Left kidney (tissue), 1 donor: ENCODE measurements at regions not wholly inside any gene's neighbourhood (a gene's known extent, or its start where the extent isn't known, plus 50 kb on each side); places are given as distances from the start of the nearest gene placed in this dataset.
"Not testable (repeated sequence)": the region's sequence is repeated elsewhere in the genome, so short reads cannot be mapped to it uniquely, and the experiment has no call there.

Experiments
- DNase-seq: peaks from one replicate; pipeline ENCODE4 v3.0.0-alpha.2; 2013

- DNase-seq: no peak
Measured at GRCh38 chr1:56150441-56151215, 428.7 kb downstream of the PLPP3 start.

- no peak for DNase-seq
Measured at GRCh38 chr1:56149761-56150160, 429.6 kb downstream of the PLPP3 start.

DNA sequence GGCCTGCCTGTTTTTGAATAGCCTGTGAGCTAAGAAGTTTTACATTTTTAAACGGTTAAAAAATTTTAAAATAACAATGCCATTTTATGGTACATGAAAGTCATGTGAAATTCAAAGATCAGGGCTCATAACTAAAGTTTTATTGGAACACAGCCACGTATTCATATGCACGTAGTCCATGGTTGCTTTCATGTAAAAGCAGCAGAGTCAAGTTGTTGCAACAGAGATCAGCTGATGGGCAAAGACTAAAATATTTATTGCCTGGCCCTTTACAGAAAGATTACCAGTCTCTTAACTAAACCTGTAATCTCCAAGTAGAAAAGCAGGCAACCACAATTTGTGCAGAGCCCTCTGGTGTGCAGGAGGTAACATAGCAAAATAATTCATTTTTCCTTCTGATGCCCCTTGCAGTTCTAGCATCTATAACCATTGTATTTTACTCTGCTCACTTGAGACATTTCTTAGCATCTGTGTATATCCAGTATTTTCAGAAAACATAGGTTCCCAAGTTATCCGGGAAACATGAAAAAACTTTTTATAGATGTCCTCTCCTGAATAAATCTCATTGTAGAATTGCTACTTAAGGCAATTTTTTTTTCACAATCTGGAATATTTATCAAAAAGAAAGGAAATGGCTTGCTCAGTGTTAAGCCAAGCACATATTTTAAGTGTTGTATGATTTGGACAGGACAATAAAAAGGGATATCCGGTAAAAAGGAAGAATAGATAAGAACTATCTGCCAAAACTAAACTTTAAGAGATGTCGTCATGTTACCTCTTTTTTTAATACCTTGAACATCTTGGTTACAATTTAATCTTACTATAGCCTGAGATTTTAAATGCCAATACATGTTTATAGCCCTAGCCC lies 430.8 kb downstream of the PLPP3 start:
- no peak for DNase-seq

DNA sequence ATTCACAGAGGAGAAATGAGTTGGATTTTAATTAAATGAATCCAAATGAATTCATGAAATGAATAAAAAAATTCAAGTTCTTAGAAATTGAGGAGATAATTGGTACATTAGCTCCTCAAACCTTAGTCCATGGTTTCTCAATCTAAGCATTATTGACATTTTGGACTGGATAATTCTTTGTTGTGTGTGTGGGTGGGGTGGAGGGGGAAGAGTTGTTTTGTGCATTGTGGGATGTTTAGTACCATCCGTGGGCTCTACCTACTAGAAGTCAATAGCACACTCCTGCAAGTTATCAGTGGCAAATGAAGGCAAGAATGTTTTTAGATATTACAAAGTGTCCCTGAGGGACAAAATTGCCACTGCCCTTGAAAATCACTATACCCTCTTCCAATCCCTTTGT lies 431.9 kb downstream of the PLPP3 start:
- DNase-seq: no peak

DNA sequence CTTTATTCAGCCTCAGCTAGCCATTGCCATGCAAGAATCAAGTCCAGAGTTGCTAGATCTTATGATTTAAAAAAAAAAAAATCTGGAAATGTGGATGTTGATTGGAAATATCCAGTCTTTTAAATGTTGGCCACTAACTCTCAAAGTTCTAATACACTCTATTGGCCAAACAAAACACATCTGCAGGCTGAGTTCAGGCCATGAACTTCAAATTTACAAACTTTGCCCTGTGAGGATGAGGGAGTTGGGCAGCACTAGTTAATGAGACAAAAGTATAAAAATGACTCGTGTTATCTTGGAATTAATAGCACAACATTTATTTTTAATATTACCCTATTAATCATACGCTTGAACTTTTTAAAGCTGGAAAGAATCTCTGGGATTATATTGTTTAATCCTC lies 432.3 kb downstream of the PLPP3 start:
- no peak for DNase-seq

- DNase-seq: no peak
Measured at GRCh38 chr1:56146449-56146848, 432.9 kb downstream of the PLPP3 start.

DNA sequence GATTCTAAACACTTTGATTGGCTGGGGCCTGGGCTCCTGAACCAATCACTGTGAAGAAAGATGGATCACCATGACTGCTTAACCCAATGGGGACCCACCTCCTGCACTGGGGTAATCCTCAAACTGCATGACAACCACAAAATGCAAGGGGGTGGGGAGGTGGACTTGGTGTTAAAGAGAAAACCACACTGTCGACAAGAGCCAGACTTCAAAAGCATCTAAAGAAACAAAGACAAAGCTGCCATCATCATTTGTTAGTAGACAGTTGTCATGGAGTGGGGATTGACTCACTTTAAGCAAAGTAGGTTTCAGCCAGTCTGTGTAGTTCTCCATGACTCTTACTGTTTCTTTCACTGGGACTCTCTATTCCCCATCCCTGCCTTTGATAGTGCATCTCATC lies 433.8 kb downstream of the PLPP3 start:
- DNase-seq: no peak

DNA sequence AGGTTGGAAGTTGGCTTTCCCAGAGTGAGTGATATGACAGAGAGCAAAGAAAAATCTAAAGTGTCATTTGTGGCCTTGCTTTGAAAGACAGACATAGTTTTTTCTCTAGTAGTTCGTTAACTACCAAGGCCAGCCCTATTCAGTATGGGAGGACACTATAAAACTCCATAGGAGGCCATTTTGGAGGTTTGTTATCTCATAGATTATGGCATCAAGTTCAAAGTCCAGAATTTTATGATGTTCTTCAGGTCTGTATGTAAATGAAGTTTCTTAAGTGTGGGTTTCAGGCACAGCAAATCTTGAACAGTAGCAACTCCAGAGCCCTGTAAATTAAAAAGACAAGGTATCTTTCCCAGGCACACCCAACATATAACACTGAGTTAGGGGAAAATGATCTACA lies 437.1 kb downstream of the PLPP3 start:
- no peak for DNase-seq

DNA sequence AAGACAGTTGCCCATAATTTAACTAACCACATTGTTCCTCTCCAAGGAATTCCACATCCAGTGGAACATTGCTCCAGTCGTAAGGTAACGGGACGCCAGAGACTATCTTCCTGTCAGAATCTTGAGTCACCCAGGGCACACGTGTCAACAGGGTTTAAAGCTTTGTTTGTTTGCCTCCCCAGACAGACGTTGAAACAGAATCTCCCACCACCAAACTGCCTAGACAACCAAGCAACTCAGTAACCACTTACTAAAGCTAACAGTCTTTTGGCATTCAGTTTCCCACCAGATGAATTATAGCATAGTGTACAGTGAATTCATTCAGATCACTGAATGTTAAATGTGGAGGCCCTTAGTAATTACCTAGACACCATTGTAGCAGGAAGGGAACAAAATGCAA lies 439.5 kb downstream of the PLPP3 start:
- no peak for DNase-seq

GRCh38 chr1:56137521-56138505 lies 441.6 kb downstream of the PLPP3 start:
- no peak for DNase-seq

DNA sequence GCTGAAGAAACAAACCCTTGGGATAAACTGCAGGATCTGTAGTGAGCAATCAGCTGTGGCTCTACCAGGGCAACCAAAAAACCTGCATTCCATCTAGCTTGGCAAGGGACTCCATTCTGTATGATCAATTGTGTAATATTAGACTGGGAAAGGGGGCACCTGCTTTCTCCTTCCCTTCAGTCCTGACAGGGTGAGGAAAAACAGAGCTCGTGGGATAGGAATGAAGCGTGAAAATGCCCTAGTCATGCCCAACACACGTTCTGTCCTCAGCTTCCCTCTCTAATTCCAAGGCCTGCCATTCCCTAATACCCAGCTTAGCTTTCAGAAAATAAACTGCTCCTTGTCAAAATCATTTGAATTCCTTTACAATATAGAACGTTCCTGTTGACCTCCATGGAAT lies 442.3 kb downstream of the PLPP3 start:
- no peak for DNase-seq

- no peak for DNase-seq
Measured at GRCh38 chr1:56135864-56136147, 443.6 kb downstream of the PLPP3 start.

DNA sequence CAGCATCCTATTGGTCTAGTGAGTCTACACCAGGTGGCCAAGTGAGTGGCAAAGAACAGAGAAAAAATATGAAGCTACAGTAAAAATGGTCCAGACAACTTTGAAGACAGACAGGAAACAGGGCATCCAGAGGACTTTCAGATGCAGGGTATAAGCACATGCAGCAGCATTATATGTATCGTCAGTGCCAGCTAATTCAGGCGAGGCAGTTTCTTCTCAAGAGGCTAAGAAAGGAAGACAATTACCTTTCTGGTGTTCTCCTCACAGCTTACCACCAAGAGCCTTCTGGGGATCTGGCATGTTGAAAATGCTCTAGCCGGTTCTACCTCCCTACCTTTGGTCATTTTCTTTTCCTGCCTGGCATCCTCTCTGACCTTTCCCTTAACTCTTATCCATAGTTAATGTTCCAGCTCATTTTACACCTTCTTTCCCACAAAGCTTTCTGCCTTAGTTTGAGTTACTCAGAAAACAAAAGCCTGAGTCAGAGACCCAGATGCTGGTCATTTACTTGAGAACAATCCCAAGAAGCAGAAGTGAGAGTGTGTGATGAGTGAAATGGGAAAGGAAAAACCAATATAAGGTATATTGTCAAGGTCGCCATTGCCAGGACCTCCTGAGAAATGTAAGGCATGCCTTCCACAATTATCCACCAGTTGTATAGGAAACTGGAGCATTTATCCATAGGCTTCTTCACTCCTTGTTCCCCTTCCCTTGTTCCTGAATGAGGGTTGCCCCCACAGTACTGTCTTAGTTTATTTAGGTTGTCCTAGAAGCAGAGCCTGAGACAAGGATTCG lies 444.1 kb downstream of the PLPP3 start:
- DNase-seq: no peak

DNA sequence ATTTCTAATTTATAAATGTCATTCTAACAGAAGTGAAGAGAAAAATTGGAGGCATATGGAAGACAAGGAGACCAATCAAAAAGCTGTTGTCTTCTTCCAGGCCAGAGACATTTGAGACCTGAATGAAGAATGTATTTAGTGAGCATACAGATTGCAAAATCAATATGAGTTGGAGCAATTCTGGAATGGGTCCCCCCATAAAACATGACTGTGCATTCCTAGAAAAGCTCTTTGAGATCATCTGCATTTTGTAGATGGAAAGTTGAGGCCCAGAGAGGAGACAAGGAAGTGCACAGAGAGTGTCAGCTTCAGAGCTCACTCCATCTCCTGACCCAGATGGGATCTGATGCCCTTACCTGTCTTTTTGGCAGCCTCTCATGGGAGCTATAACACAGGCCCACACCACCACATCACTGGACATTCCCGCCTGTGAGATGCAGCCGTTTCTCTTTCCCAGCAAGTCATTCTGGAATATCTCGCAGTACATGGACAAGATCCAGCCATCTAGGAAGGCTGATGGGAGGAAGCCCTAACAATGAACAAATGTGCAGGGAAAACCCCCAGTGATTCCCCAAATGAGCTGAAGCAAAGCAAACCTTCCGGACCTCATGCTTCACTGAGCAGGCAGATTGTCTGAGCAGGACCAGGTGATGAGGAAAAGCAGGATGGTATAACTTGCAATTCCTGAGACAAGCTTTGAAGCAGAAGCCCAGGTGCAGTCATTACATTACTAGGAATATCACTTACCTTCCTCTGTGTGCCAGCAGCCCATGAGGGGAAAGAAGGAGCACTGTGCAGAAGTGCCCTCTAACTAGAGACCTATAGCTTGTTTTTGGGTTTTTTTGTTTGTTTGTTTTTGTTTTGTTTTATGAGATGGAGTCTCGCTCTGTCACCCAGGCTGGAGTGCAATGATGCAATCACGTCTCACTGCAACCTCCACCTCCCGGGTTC lies 445.6 kb downstream of the PLPP3 start:
- DNase-seq: no peak

DNA sequence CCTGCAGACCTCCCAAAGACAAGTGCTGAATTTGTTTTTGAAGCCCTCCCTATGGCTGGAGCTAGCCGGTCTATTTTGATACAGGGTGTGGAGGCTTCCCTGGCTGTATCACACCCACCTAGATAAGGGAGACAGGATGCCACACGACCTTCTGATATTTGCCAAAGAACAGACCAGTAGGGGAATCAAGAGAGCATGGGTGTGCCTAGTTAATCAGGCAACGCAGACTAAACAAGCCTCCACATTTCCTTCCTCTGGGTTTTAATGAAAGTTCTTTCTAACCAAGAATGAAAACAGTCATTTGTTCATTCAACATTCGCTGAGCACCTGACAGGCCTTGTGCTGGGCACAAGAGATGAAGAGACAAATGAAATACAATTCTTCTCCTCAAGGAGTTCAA lies 446.8 kb downstream of the PLPP3 start:
- no peak for DNase-seq

- DNase-seq: no peak
Measured at GRCh38 chr1:56129837-56130236, 449.5 kb downstream of the PLPP3 start.

DNA sequence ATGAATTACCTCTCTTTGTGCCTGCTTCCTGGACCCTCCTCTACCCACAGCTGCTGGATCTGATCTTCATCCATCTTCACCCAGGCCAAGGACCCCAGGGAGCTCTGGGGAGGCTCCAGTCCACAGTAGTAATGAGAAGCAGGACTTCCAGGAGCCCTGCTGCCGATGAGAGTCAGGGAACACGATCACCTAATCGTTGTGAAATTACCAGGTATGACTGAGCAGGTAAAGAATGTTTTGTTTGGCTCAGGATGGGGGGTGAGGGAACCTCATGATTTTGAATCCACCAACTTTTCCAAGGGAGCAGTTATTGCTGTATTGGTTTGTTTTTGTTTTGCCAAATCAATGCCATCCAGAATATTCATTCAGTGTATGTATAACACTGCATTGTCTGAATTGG lies 454.0 kb downstream of the PLPP3 start:
- no peak for DNase-seq

DNA sequence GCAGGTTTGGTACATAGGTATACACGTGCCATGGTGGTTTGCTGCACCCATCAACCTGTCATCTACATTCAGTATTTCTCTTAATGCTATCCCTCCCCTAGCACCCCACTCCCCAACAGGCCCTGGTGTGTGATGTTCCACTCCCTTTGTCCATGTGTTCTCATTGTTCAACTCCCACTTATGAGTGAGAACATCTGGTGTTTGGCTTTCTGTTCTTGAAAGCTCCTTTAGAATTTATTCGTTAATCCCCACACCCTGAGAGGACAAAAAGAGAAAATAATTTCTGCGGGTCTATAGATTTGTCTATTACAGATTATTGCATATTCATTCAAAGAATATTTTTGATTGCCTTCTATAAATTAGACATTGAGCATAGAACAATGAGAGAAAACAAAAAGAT lies 455.5 kb downstream of the PLPP3 start:
- no peak for DNase-seq

DNA sequence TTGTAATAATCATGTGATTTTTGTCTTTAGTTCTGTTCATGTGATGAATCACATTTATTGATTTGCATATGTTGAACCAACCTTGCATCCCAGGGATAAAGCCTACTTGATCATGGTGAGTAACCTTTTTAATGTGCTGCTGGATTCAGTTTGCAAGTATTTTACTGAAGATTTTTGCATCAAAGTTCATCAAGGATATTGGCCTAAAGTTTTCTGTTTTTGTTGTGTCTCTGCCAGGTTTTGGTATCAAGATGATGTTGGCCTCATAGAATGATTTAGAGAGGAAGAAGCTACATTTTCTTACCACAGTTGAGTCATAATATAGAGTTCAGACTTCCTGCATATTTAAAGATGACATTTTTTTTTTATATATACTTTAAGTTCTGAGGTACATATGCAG lies 455.9 kb downstream of the PLPP3 start:
- DNase-seq: no peak

GRCh38 chr1:56120021-56120420 lies 459.3 kb downstream of the PLPP3 start:
- DNase-seq: no peak

DNA sequence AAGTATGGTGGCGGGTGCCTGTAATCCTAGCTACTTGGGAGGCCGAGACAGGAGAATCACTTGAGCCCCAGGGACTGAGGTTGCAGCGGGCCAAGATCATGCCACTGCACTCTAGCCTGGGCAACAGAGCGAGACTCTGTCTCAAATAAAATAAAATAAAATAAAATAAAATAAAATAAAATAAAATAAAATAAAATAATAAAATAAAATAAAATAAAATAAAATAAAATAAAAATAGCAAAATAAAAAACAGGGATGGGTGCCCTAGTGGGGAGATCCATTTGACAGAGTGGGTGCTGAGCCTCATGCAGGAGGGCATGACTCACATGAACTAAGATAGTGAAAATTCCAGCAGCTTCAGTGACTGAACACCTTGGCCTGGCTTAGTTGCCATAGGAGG lies 460.7 kb downstream of the PLPP3 start:
- not testable (repeated sequence) for DNase-seq
